Hepatocyte (in vitro differentiated cells): ENCODE measurements at regions not wholly inside any gene's neighbourhood (a gene's known extent, or its start where the extent isn't known, plus 50 kb on each side); places are given as distances from the start of the nearest gene placed in this dataset.

Experiments used
- DNase-seq: peaks from one replicate; pipeline ENCODE4 v3.0.0-alpha.2; 2016; ENCODE audit warnings: low spot score
- H2AFZ ChIP-seq: fragments of 200-600 bp; sonication (generic); 2 replicates; pipeline ENCODE4 v1.6.0; 2016; ENCODE audit warnings: antibody characterized with exemption, mild to moderate bottlenecking
- H3K27ac ChIP-seq: fragments of 200-600 bp; sonication (generic); 2 replicates; pipeline ENCODE4 v1.5.1; 2016; ENCODE audit warnings: mild to moderate bottlenecking
- H3K27me3 ChIP-seq: fragments of 200-600 bp; sonication (generic); 2 replicates; pipeline ENCODE4 v1.6.1; 2016
- H3K36me3 ChIP-seq: fragments of 200-600 bp; sonication (generic); replicated peaks from 2 replicates; pipeline ENCODE4 v1.5.1; 2016; ENCODE audit warnings: low read depth; ENCODE audit not compliant: insufficient read depth
- H3K4me1 ChIP-seq: fragments of 200-600 bp; sonication (generic); 2 replicates; pipeline ENCODE4 v1.5.1; 2016; ENCODE audit warnings: mild to moderate bottlenecking, moderate library complexity; ENCODE audit not compliant: insufficient read depth
- H3K4me2 ChIP-seq: fragments of 200-600 bp; sonication (generic); 2 replicates; pipeline ENCODE4 v1.6.0; 2016
- H3K4me3 ChIP-seq: fragments of 200-600 bp; sonication (generic); 2 replicates; pipeline ENCODE4 v1.5.1; 2016; ENCODE audit warnings: mild to moderate bottlenecking
- H3K79me2 ChIP-seq: fragments of 200-600 bp; sonication (generic); 2 replicates; pipeline ENCODE4 v1.6.0; 2017; ENCODE audit warnings: mild to moderate bottlenecking
- H3K9me2 ChIP-seq: fragments of 200-600 bp; sonication (generic); replicated peaks from 2 replicates; pipeline ENCODE4 v1.6.0; 2017; ENCODE audit warnings: mild to moderate bottlenecking; ENCODE audit not compliant: insufficient read depth
- H3K9me3 ChIP-seq: fragments of 200-600 bp; sonication (generic); 2 replicates; pipeline ENCODE4 v1.5.1; 2016; ENCODE audit warnings: low read depth, mild to moderate bottlenecking
- H4K20me1 ChIP-seq: fragments of 200-600 bp; sonication (generic); 2 replicates; pipeline ENCODE4 v1.6.0; 2016; ENCODE audit warnings: mild to moderate bottlenecking; ENCODE audit not compliant: insufficient read depth, poor library complexity, severe bottlenecking
- CTCF ChIP-seq: fragments of 200-600 bp; sonication (generic); IDR thresholded peaks from 2 replicates; pipeline ENCODE4 v1.5.1; 2016; ENCODE audit warnings: antibody characterized with exemption, mild to moderate bottlenecking; ENCODE audit not compliant: poor library complexity
- EZH2 ChIP-seq: fragments of 200-600 bp; sonication (generic); IDR thresholded peaks from 2 replicates; pipeline ENCODE4 v1.6.1; 2016; ENCODE audit warnings: antibody characterized with exemption, mild to moderate bottlenecking, borderline replicate concordance
- EZH2phosphoT487 ChIP-seq: fragments of 200-600 bp; sonication (generic); IDR thresholded peaks from one replicate; pipeline ENCODE4 v1.6.1; 2018; ENCODE audit warnings: antibody characterized with exemption, mild to moderate bottlenecking, low read depth, moderate library complexity; ENCODE audit not compliant: unreplicated experiment, severe bottlenecking
- WGBS: methylation state at CpG from one replicate; pipeline ENCODE4 v1.1.6; 2016; ENCODE audit warnings: low lambda C conversion rate; ENCODE audit errors: missing lambda C conversion rate; 5-methylcytosine and 5-hydroxymethylcytosine counted together

GRCh38 chr11:122486793-122487495, 168.6 kb upstream of the UBASH3B start:
- Histone ChIP-seq H3K27me3 (no peaks in the 10 kb centered on the region), H2AFZ (no peak overlapping the region), H3K9me3 (peaks cover 9% of the 10 kb centered on the region), H3K27ac (no peak overlapping the region), H4K20me1 (no peaks in the 10 kb centered on the region), H3K4me3 (no peak overlapping the region), H3K36me3 (no peaks in the 10 kb centered on the region), H3K79me2 (no peaks in the 10 kb centered on the region), H3K4me2 (no peak overlapping the region), H3K9me2 (no peaks in the 10 kb centered on the region), H3K4me1 (no peaks in the 10 kb centered on the region)
- TF ChIP-seq EZH2phosphoT487: no peak
- TF ChIP-seq CTCF: no peak
- TF ChIP-seq EZH2: no peak
- WGBS: 76% methylated on average over 5 of the region's 5 CpGs
- DNase-seq: no peak

GRCh38 chr11:122478986-122479385, 176.5 kb upstream of the UBASH3B start:
- DNase-seq: no peak
- Histone ChIP-seq H3K4me1 (no peaks in the 10 kb centered on the region), H3K27ac (no peak overlapping the region), H3K9me3 (peaks cover 9% of the 10 kb centered on the region), H3K36me3 (no peaks in the 10 kb centered on the region), H3K9me2 (no peaks in the 10 kb centered on the region), H3K4me3 (no peak overlapping the region), H3K4me2 (no peak overlapping the region), H2AFZ (no peak overlapping the region), H4K20me1 (no peaks in the 10 kb centered on the region), H3K27me3 (no peaks in the 10 kb centered on the region), H3K79me2 (no peaks in the 10 kb centered on the region)
- TF ChIP-seq CTCF (no peak), EZH2phosphoT487 (no peak), EZH2 (no peak)
- WGBS: 51% methylated on average over 2 of the region's 2 CpGs

- Histone ChIP-seq H3K9me3 (no peaks in the 10 kb centered on the region), H3K27ac (no peak overlapping the region), H3K9me2 (no peaks in the 10 kb centered on the region), H2AFZ (no peak overlapping the region), H3K4me3 (no peak overlapping the region), H3K4me2 (no peak overlapping the region), H3K79me2 (no peaks in the 10 kb centered on the region), H4K20me1 (no peaks in the 10 kb centered on the region), H3K4me1 (no peaks in the 10 kb centered on the region), H3K27me3 (no peaks in the 10 kb centered on the region), H3K36me3 (no peaks in the 10 kb centered on the region)
- TF ChIP-seq CTCF (no peak), EZH2 (no peak), EZH2phosphoT487 (no peak)
- WGBS: 89% methylated on average over 2 of the region's 2 CpGs
- DNase-seq: no peak
These were observed 186.6 kb upstream of the UBASH3B start for GRCh38 chr11:122468965-122469364.

- no peak for DNase-seq
- Histone ChIP-seq H3K4me3 (no peak overlapping the region), H2AFZ (no peak overlapping the region), H3K4me1 (no peaks in the 10 kb centered on the region), H3K9me3 (peaks cover 7% of the 10 kb centered on the region), H3K36me3 (no peaks in the 10 kb centered on the region), H4K20me1 (no peaks in the 10 kb centered on the region), H3K9me2 (no peaks in the 10 kb centered on the region), H3K27me3 (no peaks in the 10 kb centered on the region), H3K27ac (no peak overlapping the region), H3K4me2 (no peak overlapping the region), H3K79me2 (no peaks in the 10 kb centered on the region)
- TF ChIP-seq CTCF: no peak
- no peak for TF ChIP-seq EZH2phosphoT487
- TF ChIP-seq EZH2: no peak
These were observed 192.0 kb upstream of the UBASH3B start for GRCh38 chr11:122463530-122463929.
